Natural killer cell (primary cell): ENCODE measurements at regions not wholly inside any gene's neighbourhood (a gene's known extent, or its start where the extent isn't known, plus 50 kb on each side); places are given as distances from the start of the nearest gene placed in this dataset.

ENCODE experiments used
- ATAC-seq, 3 donors: fragments of 150-1000 bp in 2 of 3; fragments of 200-7000 bp in 1 of 3; cut with Tn5 transposase; 1 replicate in 1 of 3; 2 replicates in 2 of 3; pipeline ENCODE4 v1.10.0; 2021; ENCODE audit warnings: mild to moderate bottlenecking in 2 of 3, moderate library complexity in 2 of 3
- DNase-seq, 2 donors: peaks; one replicate each; pipeline versions ENCODE4 v3.0.0 to v3.0.0-alpha.2; 2013 to 2021; ENCODE audit warnings: mixed read lengths in 1 of 2
- H3K27ac ChIP-seq: one replicate; pipeline ENCODE4 v1.5.1; 2013; ENCODE audit warnings: mild to moderate bottlenecking, low read length
- H3K27me3 ChIP-seq: one replicate; pipeline ENCODE4 v1.6.1; 2013; ENCODE audit warnings: low read length; ENCODE audit not compliant: control insufficient read depth, insufficient read depth
- H3K36me3 ChIP-seq: one replicate; pipeline ENCODE4 v1.6.1; 2013; ENCODE audit warnings: low read length; ENCODE audit not compliant: control insufficient read depth, insufficient read depth
- H3K4me1 ChIP-seq: one replicate; pipeline ENCODE4 v1.6.1; 2013; ENCODE audit warnings: low read length; ENCODE audit not compliant: control insufficient read depth, insufficient read depth
- H3K4me3 ChIP-seq: one replicate; pipeline ENCODE4 v1.5.1; 2013; ENCODE audit warnings: low read length
- H3K9me3 ChIP-seq: one replicate; pipeline ENCODE4 v1.6.1; 2013; ENCODE audit warnings: low read length; ENCODE audit not compliant: control insufficient read depth, insufficient read depth
- H3K27ac Mint-ChIP-seq, 2 donors: one replicate each; pipeline ENCODE4 v1.8.0; 2022; ENCODE audit warnings: mild to moderate bottlenecking in 2 of 2, mixed read lengths in 2 of 2, moderate library complexity in 1 of 2
- H3K27me3 Mint-ChIP-seq, 2 donors: one replicate each; pipeline ENCODE4 v1.8.0; 2022; ENCODE audit warnings: low read depth in 2 of 2, mixed read lengths in 2 of 2
- H3K36me3 Mint-ChIP-seq: one replicate; pipeline ENCODE4 v1.8.0; 2022; ENCODE audit warnings: mixed read lengths
- H3K4me1 Mint-ChIP-seq, 2 donors: one replicate each; pipeline ENCODE4 v1.8.0; 2022; ENCODE audit warnings: mixed read lengths in 2 of 2
- H3K4me3 Mint-ChIP-seq: one replicate; pipeline ENCODE4 v1.8.0; 2022; ENCODE audit warnings: mild to moderate bottlenecking, moderate library complexity, mixed read lengths
- H3K9me3 Mint-ChIP-seq, 2 donors: one replicate each; pipeline ENCODE4 v1.8.0; 2022; ENCODE audit warnings: mixed read lengths in 2 of 2
- WGBS: methylation state at CpG from one replicate; pipeline ENCODE4 v1.1.7; 2013; ENCODE audit warnings: missing lambda C conversion rate; ENCODE audit not compliant: insufficient coverage; 5-methylcytosine and 5-hydroxymethylcytosine counted together
- intact Hi-C: fragments of 100-400 bp; cut with micrococcal nuclease; formaldehyde crosslinking; loops from one replicate; pipeline ENCODE4 v1.14.2; 2022
- TF ChIP-seq, protein P1 (sequence below): fragments of 200-600 bp; IDR thresholded peaks from one replicate; pipeline ENCODE4 v1.8.0; 2022; ENCODE audit warnings: antibody characterized with exemption

DNA sequence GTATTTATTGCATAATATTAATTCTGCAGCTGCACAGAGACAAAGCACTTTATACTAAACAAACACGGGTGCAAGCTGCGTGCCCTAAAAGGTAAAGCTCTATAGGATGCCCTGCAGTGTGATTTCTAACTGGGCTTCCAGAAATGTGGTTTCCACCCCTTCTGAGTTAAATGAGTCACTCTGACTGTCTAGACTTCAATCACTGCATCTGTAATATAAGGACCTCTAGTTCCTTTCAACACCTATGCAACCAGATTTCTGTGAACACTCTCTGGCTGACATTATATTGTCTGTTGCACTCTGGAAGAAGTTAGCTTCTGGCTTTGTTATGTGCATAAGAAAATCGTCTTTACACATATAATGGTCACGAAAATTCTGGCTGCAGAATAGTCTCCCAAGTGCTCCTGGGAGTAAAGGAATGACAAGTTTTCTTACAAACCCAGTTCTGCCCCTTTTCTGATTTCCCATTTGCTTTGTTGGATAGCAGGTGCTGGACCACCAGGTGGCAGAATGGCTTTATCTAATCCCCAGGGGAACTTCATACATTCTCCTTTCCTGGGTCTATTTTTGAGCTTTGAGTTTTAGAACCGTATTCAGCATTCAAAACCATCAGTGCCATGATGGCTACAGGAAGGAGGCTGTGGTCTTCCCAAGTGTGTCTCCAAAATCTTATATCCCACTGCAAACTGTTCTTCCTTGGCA is 842.2 kb downstream of the STIM2 start:
- 59% methylated on average over 5 of the region's 5 CpGs for WGBS
- no peaks in the 10 kb centered on the region for H3K4me1 Mint-ChIP-seq
- Histone ChIP-seq H3K27ac (no peak overlapping the region), H3K27me3 (no peaks in the 10 kb centered on the region), H3K9me3 (no peaks in the 10 kb centered on the region), H3K4me3 (no peak overlapping the region), H3K4me1 (no peaks in the 10 kb centered on the region), H3K36me3 (no peaks in the 10 kb centered on the region)
- intact Hi-C loops: no loop called here
- TF ChIP-seq, protein P1, sequence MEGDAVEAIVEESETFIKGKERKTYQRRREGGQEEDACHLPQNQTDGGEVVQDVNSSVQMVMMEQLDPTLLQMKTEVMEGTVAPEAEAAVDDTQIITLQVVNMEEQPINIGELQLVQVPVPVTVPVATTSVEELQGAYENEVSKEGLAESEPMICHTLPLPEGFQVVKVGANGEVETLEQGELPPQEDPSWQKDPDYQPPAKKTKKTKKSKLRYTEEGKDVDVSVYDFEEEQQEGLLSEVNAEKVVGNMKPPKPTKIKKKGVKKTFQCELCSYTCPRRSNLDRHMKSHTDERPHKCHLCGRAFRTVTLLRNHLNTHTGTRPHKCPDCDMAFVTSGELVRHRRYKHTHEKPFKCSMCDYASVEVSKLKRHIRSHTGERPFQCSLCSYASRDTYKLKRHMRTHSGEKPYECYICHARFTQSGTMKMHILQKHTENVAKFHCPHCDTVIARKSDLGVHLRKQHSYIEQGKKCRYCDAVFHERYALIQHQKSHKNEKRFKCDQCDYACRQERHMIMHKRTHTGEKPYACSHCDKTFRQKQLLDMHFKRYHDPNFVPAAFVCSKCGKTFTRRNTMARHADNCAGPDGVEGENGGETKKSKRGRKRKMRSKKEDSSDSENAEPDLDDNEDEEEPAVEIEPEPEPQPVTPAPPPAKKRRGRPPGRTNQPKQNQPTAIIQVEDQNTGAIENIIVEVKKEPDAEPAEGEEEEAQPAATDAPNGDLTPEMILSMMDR: no peak
- H3K27ac Mint-ChIP-seq: no peak overlapping the region
- peaks cover 4 to 6% of the 10 kb centered on the region in 2 donors for H3K9me3 Mint-ChIP-seq
- H3K4me3 Mint-ChIP-seq: no peak overlapping the region
- DNase-seq: no peak
- no peaks in the 10 kb centered on the region for H3K27me3 Mint-ChIP-seq
- ATAC-seq: no peak
- H3K36me3 Mint-ChIP-seq: no peaks in the 10 kb centered on the region

DNA sequence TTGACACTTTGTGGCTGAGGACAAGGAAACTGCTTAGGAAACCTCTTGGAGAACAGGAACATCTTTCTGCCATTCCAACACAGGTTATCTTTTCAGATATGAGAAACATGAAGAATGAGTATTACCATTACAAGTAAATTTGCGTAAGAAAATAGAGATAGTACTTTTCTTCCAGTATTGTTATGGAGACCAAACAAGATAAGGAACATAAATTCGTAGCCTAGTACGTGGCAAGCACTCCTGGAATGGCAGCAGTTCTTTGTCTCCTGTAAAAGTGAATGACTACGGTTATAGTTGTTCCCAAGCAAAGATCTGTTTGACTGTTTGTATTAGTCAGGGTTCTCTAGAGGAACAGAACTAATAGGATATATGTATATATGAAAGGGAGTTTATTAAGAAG is 843.1 kb downstream of the STIM2 start:
- TF ChIP-seq, protein P1: no peak
- H3K4me1 ChIP-seq: no peaks in the 10 kb centered on the region
- no peaks in the 10 kb centered on the region for H3K36me3 ChIP-seq
- Mint-ChIP-seq H3K36me3 (no peaks in the 10 kb centered on the region), H3K4me3 (no peak overlapping the region), H3K27ac (no peak overlapping the region), H3K4me1 (no peaks in the 10 kb centered on the region), H3K9me3 (peaks cover 3 to 6% of the 10 kb centered on the region in 2 donors), H3K27me3 (no peaks in the 10 kb centered on the region)
- intact Hi-C loops: no loop called here
- no peaks in the 10 kb centered on the region for H3K27me3 ChIP-seq
- 88% methylated on average over 4 of the region's 4 CpGs for WGBS
- H3K9me3 ChIP-seq: no peaks in the 10 kb centered on the region
- H3K4me3 ChIP-seq: no peak overlapping the region
- no peak for ATAC-seq
- H3K27ac ChIP-seq: no peak overlapping the region
- no peak for DNase-seq

DNA sequence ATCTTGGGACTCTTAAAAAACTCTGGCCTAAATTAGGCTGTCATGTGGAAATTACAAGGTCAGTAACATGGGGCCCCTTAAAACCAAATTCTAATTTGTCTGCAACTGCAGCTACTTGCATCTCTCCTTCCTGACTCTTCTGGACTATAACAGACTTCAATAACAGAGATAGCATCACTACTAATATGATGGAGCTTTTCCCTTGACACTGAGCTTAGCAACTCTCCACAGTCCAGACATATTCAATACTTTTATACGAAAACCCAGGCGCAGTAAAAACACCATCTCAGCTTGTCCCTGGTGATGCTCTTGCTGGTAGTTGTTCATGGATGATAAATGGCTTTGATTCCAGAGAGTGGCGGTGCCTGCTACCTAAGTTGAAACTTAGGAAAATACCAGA is 850.4 kb downstream of the STIM2 start:
- no peak overlapping the region for H3K27ac Mint-ChIP-seq
- H3K9me3 Mint-ChIP-seq: peaks cover 8% of the 10 kb centered on the region in 2 donors
- TF ChIP-seq, protein P1: no peak
- Histone ChIP-seq H3K27ac (no peak overlapping the region), H3K4me3 (no peak overlapping the region), H3K36me3 (no peaks in the 10 kb centered on the region), H3K27me3 (no peaks in the 10 kb centered on the region), H3K4me1 (no peaks in the 10 kb centered on the region), H3K9me3 (no peaks in the 10 kb centered on the region)
- no peak for ATAC-seq
- H3K4me3 Mint-ChIP-seq: no peak overlapping the region
- WGBS: 100% methylated on average over 2 of the region's 3 CpGs
- no peaks in the 10 kb centered on the region for H3K4me1 Mint-ChIP-seq
- no peaks in the 10 kb centered on the region for H3K36me3 Mint-ChIP-seq
- intact Hi-C loops: no loop called here
- H3K27me3 Mint-ChIP-seq: no peaks in the 10 kb centered on the region
- no peak for DNase-seq

DNA sequence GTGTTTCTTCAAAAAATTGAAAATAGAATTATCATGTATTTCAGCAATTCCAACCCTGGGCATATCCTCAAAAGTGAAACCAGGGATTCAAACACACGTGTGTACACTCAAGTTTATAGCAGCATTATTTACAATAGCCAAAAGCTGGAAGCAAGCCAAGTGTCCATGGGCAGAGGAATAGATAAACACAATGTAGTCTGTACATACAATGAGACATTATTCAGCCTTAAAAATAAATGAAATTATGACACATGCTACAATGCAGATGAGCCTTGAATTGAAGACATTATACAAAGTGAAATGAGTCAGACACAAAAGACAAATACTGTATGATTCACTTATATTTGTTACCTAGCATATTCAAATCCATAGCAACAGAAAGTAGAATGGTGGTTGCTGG is 853.4 kb downstream of the STIM2 start:
- peaks cover 6 to 8% of the 10 kb centered on the region in 2 donors for H3K9me3 Mint-ChIP-seq

More for the DNA sequence above, 853.4 kb downstream of the STIM2 start:
- Histone ChIP-seq H3K36me3 (no peaks in the 10 kb centered on the region), H3K4me3 (no peak overlapping the region), H3K9me3 (no peaks in the 10 kb centered on the region), H3K27ac (no peak overlapping the region), H3K27me3 (no peaks in the 10 kb centered on the region), H3K4me1 (no peaks in the 10 kb centered on the region)
- intact Hi-C loops: no loop called here
- WGBS: 64% methylated on average over 1 of the region's 1 CpG
- no peaks in the 10 kb centered on the region for H3K4me1 Mint-ChIP-seq
- TF ChIP-seq, protein P1: no peak
- DNase-seq (no peak), ATAC-seq (no peak)
- no peaks in the 10 kb centered on the region for H3K27me3 Mint-ChIP-seq
- no peak overlapping the region for H3K27ac Mint-ChIP-seq
- no peaks in the 10 kb centered on the region for H3K36me3 Mint-ChIP-seq
- H3K4me3 Mint-ChIP-seq: no peak overlapping the region
